ENCODE measurements at regions not wholly inside any gene's neighbourhood (a gene's known extent, or its start where the extent isn't known, plus 50 kb on each side); places are given as distances from the start of the nearest gene placed in this dataset.

DNA sequence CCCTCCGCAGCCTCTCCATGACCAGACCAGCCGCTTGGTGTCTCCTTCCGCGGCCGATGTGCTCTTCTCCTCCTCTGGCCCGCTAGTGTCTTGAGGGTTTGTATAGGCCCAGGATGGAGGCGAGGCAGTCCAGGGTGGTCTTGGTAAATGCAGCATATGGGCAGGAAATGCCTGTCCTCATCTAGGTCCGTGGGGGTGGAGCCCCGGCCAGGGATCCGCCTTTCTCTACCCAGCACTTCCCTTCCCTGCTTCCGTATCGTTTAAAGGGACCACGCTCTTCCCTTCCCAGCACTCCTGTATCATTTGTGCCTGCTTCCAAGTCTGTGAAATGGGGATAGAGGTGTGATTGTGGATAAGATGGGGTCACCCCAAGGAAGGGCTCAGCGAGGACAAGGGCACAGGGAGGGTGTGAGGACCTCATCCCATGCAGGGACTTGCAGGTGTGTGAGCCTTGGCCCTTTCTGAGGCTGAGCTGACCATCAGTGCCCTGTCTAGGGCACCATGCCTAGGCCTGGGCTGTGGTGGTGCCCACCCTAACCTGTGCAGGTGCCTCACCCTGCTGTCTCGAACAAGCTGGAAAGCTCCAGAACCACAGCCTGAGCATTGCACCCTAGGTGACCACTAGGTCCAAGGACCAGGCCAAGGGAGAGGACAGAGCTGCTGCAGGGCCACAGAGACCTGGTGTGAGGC, 326.8 kb upstream of the RTL1 start:
- DNase-seq (ENCODE audit: low read depth): no peak

DNA sequence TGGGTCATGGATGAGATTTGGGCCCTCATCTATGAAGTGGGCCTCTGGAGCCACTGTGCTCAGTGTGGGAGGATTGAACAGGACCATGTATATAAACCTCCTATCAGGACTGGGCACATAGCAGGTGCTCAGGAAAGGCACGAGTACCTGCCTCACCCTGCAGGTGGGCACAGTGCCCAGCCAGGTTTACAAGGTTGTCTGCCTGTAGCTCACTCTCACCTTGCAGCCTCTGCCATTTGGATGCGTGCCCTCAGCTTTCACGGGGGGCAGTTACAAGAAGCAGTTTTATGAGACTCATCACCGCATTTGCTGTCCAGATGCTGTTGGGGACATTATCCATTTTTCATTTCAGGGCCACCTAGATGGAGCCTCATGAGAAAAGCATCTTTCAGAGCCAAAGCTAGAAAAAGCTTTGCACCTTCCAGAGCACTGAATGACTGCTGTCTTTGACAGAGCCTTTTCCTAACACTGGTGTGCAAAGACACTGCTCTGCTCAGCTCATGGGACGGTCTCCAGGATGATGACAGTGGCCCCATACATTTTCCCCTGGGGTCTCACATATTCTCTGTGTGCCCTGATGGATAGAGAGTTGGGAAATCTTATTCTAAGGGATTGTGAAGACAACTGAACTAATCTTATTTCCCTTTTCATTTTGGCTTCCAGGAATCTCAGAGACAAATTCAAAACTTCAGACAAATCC, 327.5 kb upstream of the RTL1 start:
- no peak for DNase-seq (ENCODE audit: low read depth)

- no peak for DNase-seq (ENCODE audit: low read depth)
Observed at GRCh38 chr14:101231828-101232227, 328.3 kb upstream of the RTL1 start.

DNA sequence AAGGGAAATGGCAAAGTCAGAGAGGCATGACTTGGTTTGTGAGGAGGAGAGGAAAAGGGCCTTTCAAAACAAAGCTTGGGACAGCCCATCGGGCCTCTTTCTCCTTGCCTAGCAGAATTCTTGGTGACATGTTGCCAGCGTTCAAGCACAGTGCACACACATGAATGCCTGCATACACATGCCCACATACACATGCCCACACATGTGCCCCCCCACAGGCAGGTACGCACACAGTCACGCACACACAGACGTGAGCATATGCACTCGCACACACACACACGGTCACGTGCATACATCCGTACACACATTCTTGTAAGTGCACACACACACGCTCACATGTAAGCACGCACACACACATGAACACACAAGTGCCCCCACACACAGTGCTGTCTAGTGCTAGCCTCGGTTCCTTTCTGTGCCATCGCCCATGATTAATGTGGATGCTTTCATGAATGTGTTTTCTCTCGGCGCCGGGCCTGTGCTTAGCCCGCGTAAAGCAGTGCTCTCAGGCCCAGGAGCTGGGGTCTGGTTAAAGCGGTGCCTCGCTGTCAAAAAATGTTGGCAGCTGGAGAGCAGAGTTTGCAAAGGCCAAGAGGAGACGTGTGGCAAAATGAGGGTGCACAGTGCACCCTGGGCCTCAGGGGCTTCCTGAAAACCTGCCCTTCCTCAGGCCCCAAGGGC, 328.8 kb upstream of the DIO3 start:
- DNase-seq (ENCODE audit: low read depth): no peak

GRCh38 chr14:101233021-101233366, 328.3 kb upstream of the DIO3 start:
- no peak for DNase-seq (ENCODE audit: low read depth)

- no peak for DNase-seq (ENCODE audit: low read depth)
Observed at GRCh38 chr14:101233391-101233790, 327.9 kb upstream of the DIO3 start.

- DNase-seq (ENCODE audit: low read depth): no peak
Observed at GRCh38 chr14:101233808-101234207, 327.5 kb upstream of the DIO3 start.

DNA sequence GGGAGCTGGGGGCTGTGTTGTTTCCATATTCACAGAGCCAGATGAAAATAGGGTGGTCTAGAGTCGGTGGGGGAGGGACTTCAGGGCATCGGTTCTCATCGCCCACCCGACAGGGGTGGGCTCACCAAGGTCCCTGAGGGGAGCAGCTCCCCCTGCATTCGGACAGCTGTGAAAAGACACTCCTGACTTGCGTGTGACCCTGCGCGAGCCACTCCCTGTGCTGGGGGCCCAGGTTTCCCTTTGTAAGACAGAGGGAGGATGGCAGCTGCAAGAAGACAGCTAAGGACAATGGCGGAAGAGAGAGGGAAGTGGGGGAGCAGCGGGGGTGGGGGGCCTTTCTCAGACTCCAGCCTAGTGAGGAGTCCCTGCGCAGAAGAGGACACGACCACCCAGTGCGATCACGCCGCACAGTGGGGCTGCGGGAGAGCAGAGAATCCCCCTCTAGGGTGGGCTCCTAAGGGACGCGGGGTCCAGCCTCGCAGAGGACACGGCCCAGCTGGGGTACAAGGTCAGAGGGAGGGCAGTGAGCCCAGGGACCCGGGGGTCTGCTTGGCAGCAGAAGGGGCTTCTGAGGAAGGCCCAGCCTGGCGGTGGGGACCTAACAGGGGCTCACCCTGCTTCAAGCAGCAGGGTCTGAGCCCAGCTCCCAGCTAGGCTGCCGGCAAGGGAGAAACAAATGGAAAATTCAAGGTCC, 326.9 kb upstream of the DIO3 start:
- no peak for DNase-seq (ENCODE audit: low read depth)

GRCh38 chr14:101234999-101235334, 326.3 kb upstream of the DIO3 start:
- DNase-seq (ENCODE audit: low read depth): no peak

GRCh38 chr14:101235335-101236103, 325.8 kb upstream of the DIO3 start:
- no peak for DNase-seq (ENCODE audit: low read depth)

DNA sequence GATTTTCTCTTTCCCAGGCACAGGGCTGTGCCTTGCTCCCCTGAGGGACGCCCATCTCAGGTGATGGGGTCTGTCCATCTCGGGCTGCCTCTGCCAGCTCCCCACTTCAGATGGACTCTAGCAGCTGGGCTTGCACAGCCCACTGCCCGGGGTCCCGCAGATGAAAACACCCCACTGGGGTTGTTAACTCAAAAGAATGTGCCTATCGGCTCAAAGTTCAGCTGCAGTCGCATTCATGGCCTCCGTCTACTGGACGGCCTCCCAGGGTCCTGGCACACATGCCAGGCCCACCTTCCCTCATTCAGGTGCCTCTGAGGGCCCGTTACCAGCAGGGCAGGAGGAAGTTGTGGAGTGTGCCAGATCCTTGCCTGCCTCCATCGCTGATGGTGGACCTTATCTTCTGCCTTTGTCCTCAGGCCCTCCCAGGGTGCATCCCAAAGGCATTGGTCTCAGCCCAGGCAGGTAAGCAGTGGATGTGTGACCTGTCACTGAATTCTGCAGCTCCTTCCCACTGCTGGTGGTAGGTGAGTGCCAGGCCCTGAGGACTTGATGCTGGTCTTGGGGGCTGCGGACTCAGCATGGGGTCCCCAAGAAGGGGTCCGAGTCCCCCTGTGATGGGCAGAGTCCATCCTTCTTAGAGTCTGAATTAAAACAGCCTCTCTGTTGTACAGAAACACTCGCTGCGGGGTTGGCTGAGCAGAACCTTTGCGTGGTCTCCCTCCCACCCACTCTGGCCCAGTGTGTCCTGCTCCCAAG, 324.6 kb upstream of the DIO3 start:
- no peak for DNase-seq (ENCODE audit: low read depth)

DNA sequence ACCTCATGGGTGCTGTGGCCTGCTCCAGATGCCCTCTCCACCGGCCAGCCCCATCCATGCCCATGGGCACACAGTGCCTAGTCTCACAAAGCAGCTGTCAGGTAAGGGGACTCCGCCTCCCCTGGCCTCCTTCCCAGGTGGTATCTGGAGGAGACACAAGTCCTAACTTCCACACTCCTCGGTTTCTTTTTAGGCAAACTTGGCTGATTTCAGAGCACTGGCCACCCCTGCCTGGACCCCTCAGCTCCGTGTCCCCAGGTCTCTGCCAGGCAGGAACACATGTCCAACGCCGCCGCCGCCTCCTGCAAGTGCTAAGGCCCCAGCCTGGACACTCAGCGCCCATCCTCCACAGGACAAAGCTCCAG, 324.1 kb upstream of the DIO3 start:
- no peak for DNase-seq (ENCODE audit: low read depth)

- DNase-seq (ENCODE audit: low read depth): no peak
Observed at GRCh38 chr14:101239065-101239464, 322.2 kb upstream of the DIO3 start.

GRCh38 chr14:101241147-101241546, 320.1 kb upstream of the DIO3 start:
- DNase-seq (ENCODE audit: low read depth): no peak

DNA sequence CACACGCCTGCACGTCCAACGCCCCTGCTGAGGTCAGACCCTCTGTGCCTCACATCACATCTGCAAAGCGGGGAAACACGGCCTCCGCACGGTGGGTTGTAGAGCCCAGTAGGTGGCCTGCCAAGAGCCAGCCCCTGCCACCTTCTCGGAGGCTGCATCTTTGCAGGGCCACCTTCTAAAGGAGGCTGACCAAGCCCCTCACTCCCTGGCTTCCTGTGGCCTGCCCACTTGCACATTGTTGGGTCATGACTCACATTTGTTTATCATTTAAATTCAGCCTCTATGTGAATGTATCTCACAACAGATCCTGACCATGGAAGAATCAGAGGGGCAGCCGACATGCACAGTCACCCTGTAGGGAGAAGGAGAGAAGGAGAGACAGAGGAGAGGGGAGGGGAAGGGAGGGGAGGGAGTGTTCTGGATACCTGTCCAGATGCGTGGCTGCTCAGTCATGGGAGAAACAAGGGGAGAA, 319.5 kb upstream of the DIO3 start:
- no peak for DNase-seq (ENCODE audit: low read depth)

GRCh38 chr14:101242442-101243385, 318.6 kb upstream of the DIO3 start:
- no peak for DNase-seq (ENCODE audit: low read depth)

- DNase-seq (ENCODE audit: low read depth): no peak
Observed at GRCh38 chr14:101243587-101244338, 317.5 kb upstream of the DIO3 start.

DNA sequence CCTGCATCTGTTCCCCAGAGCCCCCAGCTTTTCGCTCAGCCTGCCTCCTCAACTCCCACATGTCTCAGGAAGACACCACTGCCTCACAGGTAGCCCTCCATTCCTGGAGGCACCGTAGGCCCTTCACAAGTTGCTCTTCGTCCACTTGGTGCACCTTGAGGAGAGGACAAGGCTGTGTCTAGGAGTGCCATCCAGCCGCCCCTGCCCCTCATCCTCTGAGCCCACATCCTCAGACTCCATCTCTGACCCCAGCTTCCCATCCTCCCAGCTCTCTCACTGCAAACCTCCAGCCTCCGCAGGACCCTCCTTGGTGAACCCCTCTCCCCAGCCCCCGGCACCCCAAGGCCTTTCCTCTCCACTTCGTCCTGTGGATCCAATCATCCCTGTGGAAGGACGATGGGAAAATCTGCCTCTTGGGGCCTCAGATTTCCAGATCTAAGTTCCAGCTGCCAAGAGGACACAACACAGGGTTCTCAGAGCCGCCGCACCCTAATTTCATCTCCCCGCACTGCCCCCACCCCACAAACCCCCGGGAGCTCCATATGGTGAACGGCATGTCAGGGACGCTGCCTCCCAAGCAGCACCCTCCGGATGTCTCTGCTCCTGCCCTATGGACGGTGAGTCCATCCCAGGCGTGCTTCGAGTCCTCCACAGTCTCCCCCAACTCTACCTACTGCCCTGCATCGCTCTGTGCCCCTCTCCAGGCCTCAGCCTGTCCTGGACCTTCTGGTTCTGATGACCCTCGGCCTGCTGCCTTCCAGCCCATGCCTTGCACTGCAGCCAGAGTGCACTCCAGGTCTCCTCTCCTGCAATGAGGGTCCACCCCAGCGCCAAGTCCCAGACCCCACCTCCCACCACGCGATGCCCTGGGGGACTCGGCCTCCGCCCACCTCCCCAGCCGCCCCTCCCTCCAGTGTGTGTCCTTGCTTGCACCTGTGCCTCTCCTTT, 314.1 kb upstream of the DIO3 start:
- DNase-seq (ENCODE audit: low read depth): no peak
